ENCODE measurements at regions not wholly inside any gene's neighbourhood (a gene's known extent, or its start where the extent isn't known, plus 50 kb on each side); places are given as distances from the start of the nearest gene placed in this dataset.

GRCh38 chr9:103287361-103287760, 292.2 kb downstream of the CYLC2 start:
- Histone ChIP-seq H3K4me3 (replicated peaks in 1 of 3; ENCODE audit: insufficient read depth in 1 of 3, low read depth in 1 of 3, low read length in 3 of 3) (no peak overlapping the region), H2AFZ (ENCODE audit: low read depth, low read length) (no peak overlapping the region), H3K4me1 (ENCODE audit: control insufficient read depth, extremely low read depth, insufficient read depth, low read length) (no peaks in the 10 kb centered on the region), H3K9ac (replicated peaks; ENCODE audit: extremely low read depth, insufficient read depth, low read length) (no peak overlapping the region), H3K9me1 (replicated peaks; ENCODE audit: control insufficient read depth, extremely low read depth, insufficient read depth, low read length) (no peaks in the 10 kb centered on the region), H3K79me2 (ENCODE audit: control insufficient read depth, insufficient read depth, low read length) (no peaks in the 10 kb centered on the region), H3K27me3 (ENCODE audit: control insufficient read depth in 2 of 2, insufficient read depth in 2 of 2, low read length in 2 of 2) (no peaks in the 10 kb centered on the region), H4K20me1 (replicated peaks; ENCODE audit: control insufficient read depth, extremely low read depth, insufficient read depth, low read length) (no peaks in the 10 kb centered on the region), H3K27ac (ENCODE audit: insufficient read depth, low read depth, low read length) (no peak overlapping the region), H3K36me3 (ENCODE audit: control insufficient read depth in 2 of 2, extremely low read depth in 1 of 2, insufficient read depth in 2 of 2, low read length in 2 of 2) (no peaks in the 10 kb centered on the region), H3K9me3 (replicated peaks; ENCODE audit: control insufficient read depth, insufficient read depth, low read length) (peaks cover under 1% of the 10 kb centered on the region), H3K4me2 (ENCODE audit: insufficient read depth, low read length) (no peak overlapping the region)
- ChIA-PET CTCF (no interaction called here), POLR2A (no interaction called here)
- no peak for FAIRE-seq
- intact Hi-C loops (cut with micrococcal nuclease): no loop called here
- BruUV-seq (replicated peaks): no TSS peak
- TF ChIP-seq CTCF (IDR thresholded peaks at IDR 0.05; ENCODE audit: extremely low read depth in 1 of 2, insufficient read depth in 1 of 2, low read depth in 1 of 2, low read length in 2 of 2) (no peak), POLR2A (IDR thresholded peaks at IDR 0.05; ENCODE audit: low read depth, low read length) (no peak)
- DNase-seq (ENCODE audit: low read depth, low spot score): no peak
- dilution Hi-C loops (cut with MboI; ENCODE audit: extremely low pct_ligation_motif_present, low sequenced_read_pairs): no loop called here

DNA sequence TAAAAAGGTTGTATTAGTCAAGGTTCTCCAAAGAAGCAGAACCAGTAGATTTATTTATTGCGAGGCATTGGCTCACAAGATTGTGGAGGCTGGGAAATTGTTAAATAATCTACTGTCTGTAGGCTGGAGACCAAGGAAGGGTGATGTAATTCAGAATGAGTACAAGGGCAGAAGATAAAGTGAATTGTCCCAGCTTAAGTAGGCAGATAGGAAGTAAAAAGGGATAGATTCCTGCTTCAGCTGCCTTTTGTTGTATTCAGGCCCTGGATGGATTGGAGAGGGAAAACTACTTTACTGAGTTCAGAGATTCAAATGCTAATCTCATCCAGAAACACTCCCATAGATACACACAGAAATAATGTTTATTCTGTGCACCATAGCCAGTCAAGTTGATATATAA, 301.1 kb downstream of the CYLC2 start:
- Histone ChIP-seq H2AFZ (ENCODE audit: low read depth, low read length) (no peak overlapping the region), H3K9me1 (replicated peaks; ENCODE audit: control insufficient read depth, extremely low read depth, insufficient read depth, low read length) (no peaks in the 10 kb centered on the region), H3K4me1 (ENCODE audit: control insufficient read depth, extremely low read depth, insufficient read depth, low read length) (no peaks in the 10 kb centered on the region), H3K79me2 (ENCODE audit: control insufficient read depth, insufficient read depth, low read length) (no peaks in the 10 kb centered on the region), H3K4me3 (replicated peaks in 1 of 3; ENCODE audit: insufficient read depth in 1 of 3, low read depth in 1 of 3, low read length in 3 of 3) (no peak overlapping the region), H3K9me3 (replicated peaks; ENCODE audit: control insufficient read depth, insufficient read depth, low read length) (peaks cover 4% of the 10 kb centered on the region), H3K9ac (replicated peaks; ENCODE audit: extremely low read depth, insufficient read depth, low read length) (no peak overlapping the region), H3K4me2 (ENCODE audit: insufficient read depth, low read length) (no peak overlapping the region), H3K27me3 (ENCODE audit: control insufficient read depth in 2 of 2, insufficient read depth in 2 of 2, low read length in 2 of 2) (no peaks in the 10 kb centered on the region), H3K36me3 (ENCODE audit: control insufficient read depth in 2 of 2, extremely low read depth in 1 of 2, insufficient read depth in 2 of 2, low read length in 2 of 2) (no peaks in the 10 kb centered on the region), H3K27ac (ENCODE audit: insufficient read depth, low read depth, low read length) (no peak overlapping the region), H4K20me1 (replicated peaks; ENCODE audit: control insufficient read depth, extremely low read depth, insufficient read depth, low read length) (no peaks in the 10 kb centered on the region)
- dilution Hi-C loops (cut with MboI; ENCODE audit: extremely low pct_ligation_motif_present, low sequenced_read_pairs): no loop called here
- FAIRE-seq: no peak
- ChIA-PET POLR2A (no interaction called here), CTCF (no interaction called here)
- no peak for DNase-seq (ENCODE audit: low read depth, low spot score)
- intact Hi-C loops (cut with micrococcal nuclease): no loop called here
- no TSS peak for BruUV-seq (replicated peaks)
- TF ChIP-seq MAX (IDR thresholded peaks at IDR 0.05; ENCODE audit: insufficient read depth, insufficient read length) (no peak), POLR2AphosphoS5 (IDR thresholded peaks at IDR 0.05; ENCODE audit: insufficient read depth, low read depth, low read length) (no peak), EZH2 (IDR thresholded peaks at IDR 0.05; ENCODE audit: borderline replicate concordance, low read depth, low read length, severe bottlenecking) (no peak), MYC (IDR thresholded peaks at IDR 0.05; ENCODE audit: low read depth, low read length) (no peak), GATA2 (IDR thresholded peaks at IDR 0.05; ENCODE audit: insufficient read depth, insufficient read length, low read depth, low read length) (no peak), CTCF (IDR thresholded peaks at IDR 0.05; ENCODE audit: extremely low read depth in 1 of 2, insufficient read depth in 1 of 2, low read depth in 1 of 2, low read length in 2 of 2) (no peak), FOS (IDR thresholded peaks at IDR 0.05; ENCODE audit: borderline replicate concordance, insufficient read depth, low read length) (no peak), POLR2A (IDR thresholded peaks at IDR 0.05; ENCODE audit: low read depth, low read length) (no peak), JUN (IDR thresholded peaks at IDR 0.05; ENCODE audit: borderline replicate concordance, insufficient read depth, insufficient read length, low read depth) (no peak)
